ELR (cell line): ENCODE measurements at regions not wholly inside any gene's neighbourhood (a gene's known extent, or its start where the extent isn't known, plus 50 kb on each side); places are given as distances from the start of the nearest gene placed in this dataset.
A peak's percentile ranks its signal among the peaks of the same experiment; 100 is the strongest.

Experiments
- DNase-seq: peaks from one replicate; pipeline ENCODE4 v3.0.0-alpha.2; 2015; ENCODE audit warnings: low read depth

DNA sequence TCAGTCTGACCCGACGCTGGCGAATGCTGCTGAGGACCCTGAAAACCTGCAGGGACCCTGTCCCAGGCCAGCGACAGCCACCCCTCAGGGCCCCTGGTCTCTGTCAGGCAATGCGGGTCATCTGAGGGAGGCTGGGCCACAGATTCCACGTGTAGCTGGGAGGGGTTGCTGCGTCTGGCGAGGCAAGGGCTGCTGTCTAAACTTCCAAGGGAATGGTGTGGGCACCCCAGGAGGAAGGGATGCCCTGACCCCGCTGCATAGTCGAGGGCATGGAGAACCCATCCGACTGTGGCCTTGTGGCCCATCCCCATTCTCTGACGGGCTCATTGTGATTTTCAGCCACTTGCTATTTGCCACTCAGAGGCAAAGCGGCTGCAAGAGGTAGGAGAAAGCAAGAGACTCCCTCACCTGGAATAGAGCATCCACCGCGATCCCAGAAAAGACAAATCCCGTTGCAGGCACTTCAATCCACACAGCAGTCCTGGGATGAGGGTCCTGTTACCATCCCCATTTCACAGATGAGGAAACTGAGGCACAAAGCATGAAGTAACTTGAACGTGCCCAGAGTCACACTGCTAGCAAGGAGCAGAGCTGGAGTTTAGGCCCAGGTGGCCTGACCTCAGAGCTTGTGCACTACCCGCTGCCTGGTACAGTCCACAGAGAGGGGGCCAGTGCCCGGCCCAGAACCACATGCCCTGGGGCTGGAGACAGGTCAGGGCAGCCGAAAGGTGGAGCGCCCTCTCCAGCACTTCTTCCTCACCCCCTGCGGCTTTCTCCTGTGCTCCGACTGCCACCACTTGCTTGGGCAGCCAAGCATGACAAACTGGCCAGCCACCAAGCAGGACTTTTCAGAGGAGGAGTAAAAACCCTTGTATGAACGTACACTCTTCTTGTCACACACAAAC, 163.8 kb upstream of the KLF14 start:
- peak; percentile 48 for DNase-seq

DNA sequence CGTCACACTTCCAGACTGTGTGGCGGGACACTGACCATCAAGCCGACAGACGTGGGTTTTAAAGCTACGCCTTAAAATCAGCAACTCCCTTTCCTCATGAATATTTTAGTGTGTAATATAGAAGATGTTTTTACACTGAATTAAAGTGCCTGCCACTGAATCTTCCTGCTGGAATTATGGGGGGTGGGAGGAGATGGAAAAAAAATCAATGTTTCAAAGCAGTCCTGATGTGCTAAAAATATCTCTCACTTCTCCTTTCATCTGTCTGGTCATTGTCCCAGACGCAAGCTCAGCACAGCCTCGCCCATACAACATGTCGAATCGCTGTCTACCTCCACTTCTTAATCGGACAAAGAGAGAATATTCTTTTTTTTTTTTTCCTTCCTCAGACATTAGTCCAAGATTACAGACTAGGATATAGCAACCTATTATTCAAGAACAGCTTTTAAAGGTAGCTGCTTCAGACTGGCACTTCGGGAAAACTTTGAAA, 165.1 kb upstream of the KLF14 start:
- DNase-seq, result peak; percentile 37

DNA sequence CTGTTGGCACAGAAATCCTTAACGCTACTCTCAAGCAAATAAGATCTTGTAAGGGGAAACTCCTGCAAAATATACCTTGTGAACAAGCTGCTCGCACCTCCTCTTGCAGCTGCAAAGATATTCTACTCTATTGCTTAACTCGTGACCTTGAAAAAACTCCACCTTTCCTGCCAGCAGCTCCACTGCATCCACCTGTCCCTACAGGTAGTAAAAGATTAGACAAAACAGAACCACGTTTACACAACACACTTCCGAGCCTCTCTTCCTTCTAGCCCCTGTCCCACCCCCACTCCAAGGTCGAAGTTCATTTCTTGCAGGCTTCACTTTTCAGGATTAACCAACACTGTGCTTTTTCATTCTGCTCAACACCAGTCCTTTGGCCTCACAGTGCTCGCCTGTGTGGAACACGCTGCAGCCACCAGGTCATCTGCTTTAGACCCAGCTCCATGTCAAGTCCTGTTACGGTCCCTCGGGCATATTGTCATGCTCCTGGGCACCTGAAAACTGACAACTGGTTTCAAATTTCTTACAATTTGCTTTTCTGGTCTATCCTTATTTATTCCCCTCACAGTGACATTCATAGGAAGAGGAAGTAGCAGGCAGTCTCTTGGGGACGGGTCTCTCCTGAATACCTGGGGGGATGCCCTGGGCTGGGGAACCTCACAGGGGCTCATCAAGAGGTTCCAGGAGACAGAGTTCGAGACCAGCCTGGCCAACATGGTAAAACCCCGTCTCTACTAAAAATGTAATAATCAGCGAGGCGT, 165.8 kb upstream of the KLF14 start:
- DNase-seq, result peak; percentile 43

DNA sequence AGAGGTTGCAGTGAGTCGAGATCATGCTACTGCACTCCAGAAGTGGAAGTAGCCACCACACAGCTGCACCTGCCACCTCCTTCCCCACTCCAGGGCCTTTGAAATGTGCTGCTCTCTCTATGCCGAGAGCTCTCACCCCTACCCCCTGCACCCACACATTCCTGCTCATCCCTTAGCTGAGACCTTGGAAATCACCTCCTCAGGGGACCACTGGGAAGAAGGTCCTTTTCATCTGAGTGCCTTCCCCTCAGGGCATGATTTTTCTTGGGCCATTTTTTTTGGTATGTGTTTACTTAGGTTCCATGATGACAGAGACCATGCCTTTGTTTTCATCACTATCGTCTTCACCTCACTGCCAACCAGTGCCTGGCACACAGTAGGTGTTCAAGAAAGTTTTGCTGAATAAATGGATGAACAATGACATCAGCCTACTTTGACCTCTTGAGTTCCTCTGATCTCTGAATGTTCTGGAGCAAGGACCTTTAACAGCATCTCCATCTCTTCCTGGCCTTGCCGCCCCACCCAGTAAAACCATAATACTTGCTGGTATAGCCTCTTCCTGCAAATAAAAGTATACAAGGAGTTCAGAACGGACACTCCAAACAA, 166.6 kb upstream of the KLF14 start:
- no peak for DNase-seq

DNA sequence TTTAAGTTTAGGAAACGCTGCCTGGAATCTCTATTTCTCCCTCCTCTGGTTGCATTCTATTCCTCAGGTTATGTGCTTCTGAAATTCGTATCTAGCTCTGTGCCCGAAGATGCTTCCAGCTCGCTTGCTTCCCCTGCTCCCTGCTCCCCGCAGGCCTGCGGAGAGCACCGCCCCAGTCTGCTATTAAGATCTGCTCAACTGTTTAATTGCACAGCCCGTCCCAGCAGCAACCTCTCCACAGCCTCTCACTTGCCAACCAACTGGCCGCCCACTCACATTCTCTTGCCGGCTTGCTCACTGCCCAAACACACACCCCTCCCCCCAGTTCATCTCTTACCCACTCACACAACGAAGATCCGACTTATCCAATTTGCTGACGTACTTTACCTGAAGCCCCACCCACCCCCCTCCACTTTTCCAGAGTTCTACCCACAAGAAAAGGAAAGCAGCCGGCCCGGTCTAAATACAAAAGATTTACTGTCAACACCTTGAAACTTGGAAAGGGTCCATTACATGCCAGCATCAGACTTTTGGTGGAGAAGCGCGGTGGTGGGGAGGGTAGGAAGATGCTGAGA, 167.3 kb upstream of the KLF14 start:
- peak; percentile 87 for DNase-seq

DNA sequence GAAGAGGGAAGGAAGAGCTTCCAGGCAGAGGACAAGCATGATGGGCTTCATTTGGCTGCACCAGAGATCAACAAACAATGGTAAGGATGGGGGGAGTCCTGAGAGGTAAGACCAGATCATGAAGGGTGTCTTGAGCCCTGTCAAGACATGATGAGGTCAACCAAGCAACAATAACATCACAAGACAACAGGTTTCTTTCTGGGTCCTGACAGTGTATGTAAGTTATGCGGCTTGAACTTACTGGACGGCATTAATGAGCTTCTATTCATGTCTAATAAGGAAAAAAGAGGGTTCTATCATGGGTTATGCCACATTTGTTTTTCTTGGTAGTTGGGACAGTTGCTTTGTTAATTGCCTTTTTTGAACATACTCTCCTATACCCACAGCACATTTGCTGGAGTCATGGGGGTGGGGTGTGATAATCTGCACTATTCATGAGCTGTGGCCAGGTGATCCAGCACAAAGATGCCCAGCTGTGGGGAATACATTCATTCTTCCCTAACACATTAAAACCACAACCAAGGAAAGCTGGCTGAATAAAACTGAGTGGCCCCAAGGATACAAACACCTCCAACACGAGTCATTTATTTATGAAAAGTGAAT, 168.8 kb upstream of the KLF14 start:
- DNase-seq, result peak; percentile 41

DNA sequence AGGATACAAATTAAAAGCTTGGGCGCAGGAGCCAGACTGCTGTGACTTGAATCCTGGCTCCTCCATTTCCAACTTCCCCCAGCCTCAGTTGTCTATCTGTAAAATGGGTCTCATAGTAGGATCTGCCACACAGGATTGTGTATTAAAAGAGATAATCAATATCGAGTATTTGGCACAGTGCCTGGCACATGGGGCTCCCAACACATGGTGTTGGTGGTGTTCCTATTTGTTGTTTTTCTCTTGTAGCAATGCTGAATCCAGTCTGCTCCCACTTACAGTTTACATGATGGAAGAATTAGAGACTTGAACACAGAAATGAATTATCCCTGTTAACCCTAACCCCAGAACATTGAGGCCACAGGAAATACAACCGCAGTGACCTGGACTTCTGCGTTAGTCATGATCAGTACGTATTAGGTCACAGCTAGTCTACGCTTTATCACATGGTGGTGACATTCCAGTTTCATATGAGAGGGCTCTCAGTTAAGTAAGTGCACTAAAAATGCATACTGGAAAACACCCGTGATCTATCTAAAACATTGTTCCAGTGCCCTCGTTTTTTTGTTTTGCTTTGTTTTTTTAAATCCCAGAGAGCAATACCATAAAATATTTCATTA, 169.5 kb upstream of the KLF14 start:
- peak; percentile 92 for DNase-seq

DNA sequence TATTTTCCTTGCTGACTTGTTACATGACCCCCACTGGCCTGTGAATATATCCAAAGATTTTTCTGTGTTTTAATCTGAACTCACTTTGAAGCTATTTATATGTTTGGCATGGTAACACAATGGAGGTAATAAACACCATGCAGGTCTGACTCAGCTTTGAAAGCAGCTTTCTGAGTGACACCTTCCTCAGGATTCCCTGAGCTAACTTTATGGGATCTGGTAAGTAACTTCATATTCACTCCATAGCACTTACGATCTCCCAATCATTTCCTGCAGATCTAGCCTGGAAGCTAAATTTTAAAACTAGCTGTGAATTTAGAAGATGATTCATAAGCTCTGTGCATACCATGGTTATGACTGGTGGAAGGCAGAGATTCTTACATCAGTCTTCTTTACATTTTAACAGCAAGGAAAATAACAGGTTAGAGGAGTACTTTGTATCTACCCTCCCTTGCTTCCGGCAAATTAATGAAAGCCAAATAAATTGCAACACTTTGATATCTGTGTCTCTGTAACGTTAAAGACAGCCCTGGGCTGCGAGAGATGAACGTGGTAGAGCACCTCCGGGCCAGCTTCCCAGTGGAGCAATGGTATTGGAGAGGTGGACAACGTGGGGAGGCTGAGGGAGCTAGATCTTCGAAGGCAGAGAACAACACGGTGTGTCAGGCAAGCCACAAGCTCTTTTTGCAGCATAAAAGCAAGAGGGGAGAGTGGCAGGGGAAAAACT, 170.2 kb upstream of the KLF14 start:
- DNase-seq, result peak; percentile 96

DNA sequence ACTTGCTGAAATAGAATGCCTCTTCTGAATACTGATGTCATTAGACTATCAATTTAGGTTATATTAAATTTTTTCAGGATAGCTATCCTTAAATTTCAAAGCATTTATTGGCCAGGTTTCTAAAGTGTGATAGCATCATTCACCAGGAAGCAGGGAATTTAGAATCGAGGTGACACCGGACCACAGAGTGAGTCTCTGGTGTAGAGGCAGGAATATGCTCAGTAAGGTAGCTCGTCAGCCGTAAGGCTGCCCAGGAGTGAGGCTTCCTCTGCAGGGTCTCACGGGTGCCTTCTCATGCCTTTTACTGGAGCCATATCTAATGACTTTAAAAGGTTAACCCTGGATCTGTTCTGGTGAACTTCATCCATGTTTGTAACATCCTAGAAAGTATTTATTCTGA, 170.8 kb upstream of the KLF14 start:
- peak; percentile 63 for DNase-seq

DNA sequence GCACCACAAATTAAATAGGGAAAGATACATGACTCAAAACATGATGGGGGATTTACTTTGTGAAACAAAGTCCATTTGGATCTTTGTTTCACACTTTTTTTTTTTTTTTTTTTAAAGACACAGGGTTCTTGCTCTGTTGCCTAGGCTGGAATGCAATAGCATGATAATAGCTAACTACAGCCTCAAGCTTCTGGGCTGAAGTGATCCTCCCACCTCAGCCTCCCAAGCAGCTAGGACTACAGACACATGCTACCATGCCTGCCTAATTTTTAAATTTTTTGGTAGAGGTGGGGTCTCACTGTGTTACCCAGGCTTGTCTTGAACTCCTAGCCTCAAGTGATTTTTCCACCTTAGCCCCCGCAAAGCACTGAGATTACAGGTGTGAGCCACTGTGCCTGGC, 172.6 kb upstream of the KLF14 start:
- peak; percentile 52 for DNase-seq

DNA sequence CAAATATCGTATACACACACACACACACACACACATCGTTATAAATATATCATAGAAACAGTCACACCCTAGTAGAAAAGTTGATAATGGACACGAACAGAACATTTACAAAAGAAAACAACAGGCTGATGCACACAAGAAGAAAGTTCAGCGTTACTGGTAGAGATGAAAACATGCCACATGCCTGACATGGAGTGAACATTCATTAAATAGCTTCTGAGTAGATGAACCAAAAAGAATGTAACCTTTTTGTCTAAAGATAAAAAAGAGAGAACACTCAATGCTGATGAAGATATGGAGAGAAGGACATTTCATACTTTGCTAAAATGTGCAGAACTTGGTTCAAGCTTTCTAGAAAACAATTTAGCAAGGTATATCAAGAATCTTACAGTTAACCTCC, 173.4 kb upstream of the KLF14 start:
- peak; percentile 48 for DNase-seq

DNA sequence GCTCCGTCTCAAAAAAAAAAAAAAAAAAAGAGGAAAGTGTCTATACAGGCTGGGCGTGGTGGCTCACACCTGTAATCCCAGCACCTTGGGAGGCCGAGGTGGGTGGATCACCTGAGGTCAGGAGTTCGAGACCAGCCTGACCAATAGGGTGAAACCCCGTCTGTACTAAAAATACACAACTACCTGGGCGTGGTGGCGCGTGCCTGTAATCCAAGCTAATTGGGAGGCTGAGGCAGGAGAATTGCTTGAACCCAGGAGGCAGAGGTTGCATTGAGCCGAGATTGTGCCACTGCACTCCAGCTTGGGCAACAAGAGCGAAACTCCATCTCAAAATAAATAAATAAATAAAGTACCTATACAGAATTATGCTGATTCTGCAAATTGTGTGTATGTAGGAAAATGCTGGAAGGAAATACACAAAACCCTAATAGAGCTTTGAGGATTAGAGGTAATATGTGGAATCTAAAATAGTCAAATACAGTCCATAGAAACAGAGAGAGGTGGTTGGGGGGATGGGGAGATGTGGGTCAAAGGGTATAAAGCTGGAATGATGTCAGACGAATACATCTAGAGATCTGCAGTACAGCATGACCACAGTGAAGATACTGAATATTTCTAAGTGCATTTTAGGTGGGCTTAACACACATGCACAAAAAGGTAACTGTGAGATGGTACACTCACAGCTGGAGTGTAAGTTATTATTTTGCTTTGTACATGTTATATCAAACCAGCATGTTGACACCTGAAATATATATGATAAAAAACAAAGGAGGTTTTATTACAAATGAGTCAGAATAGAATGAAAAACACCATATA, 174.5 kb upstream of the KLF14 start:
- peak; percentile 73 for DNase-seq

DNA sequence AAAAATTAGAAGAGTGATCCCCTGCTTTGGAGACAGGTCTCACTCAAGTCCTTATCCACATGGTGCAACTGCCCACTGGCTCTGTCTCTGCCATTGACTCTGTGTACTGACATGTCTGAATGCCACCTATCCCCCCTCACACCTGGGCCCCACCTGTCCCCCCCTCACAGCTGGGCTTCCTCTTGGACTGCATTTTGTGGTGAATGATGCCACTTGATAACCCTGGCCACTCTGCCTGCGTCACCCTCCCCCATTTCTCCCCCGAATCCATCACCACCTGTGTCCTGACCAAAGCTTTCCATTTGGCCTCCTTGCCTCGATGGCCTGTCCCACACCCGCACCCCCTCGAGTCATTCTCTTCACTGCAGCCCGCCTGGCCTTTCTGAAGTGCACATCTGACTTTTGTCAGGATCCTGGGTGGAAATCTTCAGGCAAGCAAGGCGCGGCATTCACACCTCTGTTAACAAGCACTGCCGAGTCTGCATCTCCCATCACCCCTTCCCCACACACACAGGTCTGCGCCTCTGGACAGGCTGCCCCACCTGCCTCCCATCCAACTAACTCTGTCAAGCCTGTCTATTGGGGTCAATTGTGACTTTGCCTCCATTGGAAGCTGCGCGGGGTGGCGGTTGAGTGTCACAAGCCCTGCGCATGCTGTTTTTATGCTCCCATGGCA, 175.3 kb upstream of the KLF14 start:
- DNase-seq, result peak; percentile 49

DNA sequence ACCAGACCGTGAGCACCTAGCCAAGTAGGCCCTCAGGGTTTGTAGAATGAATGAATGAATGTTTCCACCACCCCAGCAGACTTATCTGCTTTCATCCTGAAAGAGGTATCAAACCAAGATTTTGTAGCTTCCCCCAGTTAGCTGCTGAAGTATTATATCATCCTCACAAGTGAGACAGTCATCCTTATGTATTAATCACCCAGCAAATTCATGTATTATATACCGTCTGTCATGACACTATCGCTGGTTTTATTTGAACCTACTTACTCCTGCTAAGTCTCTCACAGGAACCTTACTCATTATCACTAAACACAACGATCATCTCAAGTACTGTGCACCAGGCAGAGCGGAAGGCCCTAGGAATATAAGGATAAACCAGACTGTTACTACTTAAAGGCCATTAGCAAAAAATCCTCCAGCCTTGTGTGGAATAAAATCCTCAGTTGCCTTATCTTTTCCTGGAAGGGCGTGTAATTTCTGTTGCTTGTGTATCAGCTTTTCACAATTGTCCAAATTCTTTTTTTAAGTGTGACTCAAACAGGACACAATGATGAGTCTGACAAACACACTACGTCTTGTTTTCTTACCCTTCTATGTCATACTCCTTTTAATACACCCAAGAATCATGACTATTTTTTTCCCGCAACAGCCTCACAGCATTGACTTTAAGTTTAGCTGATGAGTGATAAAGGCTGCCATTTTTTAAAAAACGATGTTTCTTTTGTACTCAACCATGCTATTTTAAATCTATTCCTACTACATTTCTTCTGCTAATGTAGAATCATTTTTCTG, 176.1 kb upstream of the KLF14 start:
- peak; percentile 63 for DNase-seq

DNA sequence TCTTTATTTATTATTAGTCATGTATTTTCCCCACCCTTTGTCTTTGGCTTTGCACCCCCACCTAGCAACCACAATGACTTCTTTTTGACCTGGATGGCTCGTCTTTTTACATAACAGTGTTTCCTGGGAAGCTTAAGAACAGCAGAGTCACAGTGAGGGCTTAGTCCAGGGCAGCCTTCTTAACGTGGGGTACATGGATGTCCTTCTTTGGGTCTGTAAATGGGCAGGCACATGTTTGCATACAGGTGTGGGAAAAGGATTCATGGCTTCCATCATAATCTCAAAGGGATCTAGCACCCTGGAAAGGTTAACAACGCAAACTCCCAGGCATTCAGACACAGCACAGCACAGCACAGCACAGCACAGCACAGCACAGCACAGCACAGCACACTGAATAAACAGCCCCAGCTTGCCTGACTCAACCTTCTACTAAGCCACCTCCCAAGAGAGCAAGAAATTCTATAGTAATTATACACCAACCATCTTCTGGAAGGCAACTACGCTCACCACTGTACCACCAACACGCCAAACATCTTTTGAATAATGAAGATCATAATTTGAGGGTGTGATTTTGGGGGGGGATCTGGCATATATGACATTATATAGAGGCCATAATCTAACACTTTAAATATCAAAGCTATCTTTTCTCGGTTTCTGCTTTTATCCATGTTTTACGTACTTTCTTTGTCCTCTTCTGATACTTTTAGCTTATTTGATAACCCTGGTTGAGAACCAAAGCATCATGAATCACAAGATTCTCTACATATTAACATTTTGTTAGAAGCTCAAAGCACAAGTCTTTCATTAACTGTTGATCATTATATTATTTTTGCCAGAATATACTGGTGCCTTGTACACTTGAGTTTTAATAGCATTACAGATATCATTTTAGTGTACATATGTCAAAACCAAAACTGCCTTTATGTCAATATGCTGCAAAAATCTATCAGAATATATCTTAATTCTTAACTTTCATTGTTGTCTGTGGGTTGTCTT, 177.2 kb upstream of the KLF14 start:
- peak; percentile 60 for DNase-seq

DNA sequence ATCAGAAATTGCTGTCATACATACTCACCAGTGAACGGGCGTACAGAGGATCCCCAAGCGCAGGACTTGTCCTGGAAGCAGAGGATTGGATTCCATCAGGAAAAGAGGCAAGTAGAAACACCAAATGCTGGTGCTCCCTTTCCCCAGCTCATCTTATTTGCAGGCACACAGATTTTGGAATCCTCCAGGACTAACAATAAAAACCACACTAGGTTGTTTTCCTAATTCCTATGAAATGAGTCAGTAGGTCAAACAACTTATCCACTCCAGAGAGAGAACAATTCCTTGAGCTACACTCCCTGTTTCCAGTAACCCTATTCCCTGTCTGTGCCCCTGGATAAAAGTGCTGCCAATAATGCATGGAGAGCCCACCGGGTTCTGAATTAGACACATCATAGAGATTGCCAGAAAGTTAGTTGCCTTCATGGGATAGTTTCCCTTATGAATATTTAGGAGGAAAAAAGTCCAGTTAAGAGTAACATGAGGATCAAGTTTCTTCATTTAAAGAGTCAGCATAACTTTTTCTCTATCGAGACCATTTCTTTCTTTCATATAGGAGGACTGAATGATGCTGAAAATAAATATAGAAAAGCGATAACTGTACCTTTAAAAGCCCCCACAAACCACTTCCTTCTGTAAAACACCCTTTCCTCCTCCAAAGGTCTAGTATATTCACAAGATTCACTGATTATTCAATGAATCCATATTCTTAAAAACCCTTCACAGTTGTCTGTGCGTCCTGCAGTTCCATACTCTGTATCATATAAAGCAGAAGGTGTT, 178.3 kb upstream of the KLF14 start:
- DNase-seq, result peak; percentile 80
